ENCODE measurements at regions not wholly inside any gene's neighbourhood (a gene's known extent, or its start where the extent isn't known, plus 50 kb on each side); places are given as distances from the start of the nearest gene placed in this dataset.

DNA sequence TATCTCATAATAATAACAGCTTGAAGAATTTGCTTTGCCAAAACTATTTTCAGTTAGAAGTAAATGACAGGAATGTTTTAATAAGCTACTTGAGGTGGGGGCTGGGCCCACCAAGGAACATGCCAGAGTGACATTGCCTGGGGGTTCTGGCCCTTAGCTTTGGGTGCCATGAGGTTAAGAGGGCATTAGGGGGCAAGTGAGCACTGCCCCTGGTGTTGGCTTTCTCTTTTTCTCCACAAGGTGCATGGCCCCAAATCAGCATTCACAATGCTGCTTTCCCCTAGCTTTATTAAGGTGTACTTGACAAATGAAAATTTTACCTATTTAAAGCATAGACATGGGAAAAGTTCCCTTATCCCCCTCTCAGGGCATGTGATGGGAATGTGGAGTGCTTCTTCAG lies 305.4 kb downstream of the TENT4A start:
- DNase-seq: no peak

- no peak for DNase-seq
Observed at GRCh38 chr5:7036192-7036835, 323.1 kb downstream of the TENT4A start.

- no peak for DNase-seq
Observed at GRCh38 chr5:7039074-7039473, 325.8 kb downstream of the TENT4A start.

GRCh38 chr5:7040111-7040510 lies 326.9 kb downstream of the TENT4A start:
- DNase-seq: no peak

GRCh38 chr5:7043797-7044196 lies 330.6 kb downstream of the TENT4A start:
- no peak for DNase-seq

DNA sequence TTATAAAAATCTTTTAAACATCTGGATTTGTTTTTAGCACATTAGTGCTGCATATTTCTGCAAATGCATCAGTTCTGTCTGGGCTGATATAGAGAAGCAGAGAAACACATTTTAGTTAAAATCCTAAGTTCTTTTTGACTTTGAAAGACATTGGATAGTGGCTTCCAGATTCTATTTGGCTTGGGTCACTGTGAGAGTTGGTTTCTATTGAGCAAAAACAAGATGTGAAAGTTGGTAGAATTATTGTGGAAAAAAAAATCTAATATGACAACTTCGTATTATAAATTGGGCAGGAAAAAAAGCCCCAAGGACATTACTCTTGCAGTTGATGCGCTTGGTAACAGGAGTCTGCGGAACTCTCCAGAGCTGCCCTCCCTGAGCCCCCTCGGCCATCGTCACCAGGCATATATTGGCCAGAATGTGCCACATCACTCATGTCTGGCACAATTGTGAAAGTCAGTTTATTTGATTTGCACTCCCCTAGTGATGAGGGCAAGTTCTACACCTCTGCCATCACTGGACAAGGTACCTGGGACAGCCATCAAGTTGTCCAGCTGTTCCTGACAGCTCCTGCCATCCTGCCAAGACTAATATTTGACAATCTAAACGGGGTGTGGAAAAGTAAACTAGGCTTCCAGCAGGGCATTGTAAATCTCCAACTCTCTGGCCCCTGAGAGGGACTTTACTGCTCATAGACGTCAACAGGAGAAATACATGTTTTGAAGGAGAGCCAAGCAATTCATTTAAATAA lies 334.5 kb downstream of the TENT4A start:
- DNase-seq: no peak

DNA sequence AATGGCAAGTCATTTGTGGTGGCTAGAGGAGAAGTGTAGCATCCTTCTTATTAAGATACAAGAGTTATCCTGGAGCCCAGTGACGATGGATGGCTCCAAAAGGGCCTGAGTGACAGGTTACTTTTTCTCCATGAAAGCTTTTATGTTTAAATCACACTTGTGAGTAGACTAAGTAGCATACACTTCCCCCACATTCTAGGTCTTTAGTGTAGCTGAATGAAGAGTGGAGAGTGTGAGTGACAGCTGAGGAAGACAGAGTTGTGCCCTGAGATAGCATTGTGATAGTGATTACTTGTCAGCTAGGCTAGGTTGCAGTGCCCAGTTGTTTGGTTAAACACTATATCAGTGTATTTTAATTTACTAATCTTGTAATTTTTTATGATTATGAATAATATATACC lies 337.8 kb downstream of the TENT4A start:
- DNase-seq: no peak

- DNase-seq: no peak
Observed at GRCh38 chr5:7053125-7053524, 339.9 kb downstream of the TENT4A start.

- no peak for DNase-seq
Observed at GRCh38 chr5:7053528-7054209, 340.4 kb downstream of the TENT4A start.

- no peak for DNase-seq
Observed at GRCh38 chr5:7066471-7067235, 329.3 kb upstream of the ADCY2 start.

GRCh38 chr5:7068156-7068555 lies 327.8 kb upstream of the ADCY2 start:
- no peak for DNase-seq

DNA sequence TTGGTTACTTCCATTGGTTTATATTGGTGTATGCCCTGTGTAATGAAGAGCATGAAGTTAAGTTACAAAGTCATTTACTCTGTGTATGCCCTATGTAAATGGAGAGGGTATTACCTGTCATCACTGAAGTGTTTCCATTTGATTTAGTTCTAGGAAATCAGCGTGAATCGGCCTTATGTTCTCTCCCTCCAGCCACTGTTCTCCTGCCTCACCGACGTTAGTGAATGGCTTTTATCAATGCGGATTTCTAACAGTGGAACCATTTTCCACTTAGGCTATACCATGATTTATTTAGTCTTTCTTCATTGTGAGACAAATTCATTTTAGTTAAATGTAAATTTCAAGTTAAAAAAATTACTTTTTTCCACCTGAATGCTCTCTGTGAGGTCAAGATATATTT lies 327.0 kb upstream of the ADCY2 start:
- no peak for DNase-seq

- DNase-seq: no peak
Observed at GRCh38 chr5:7072188-7072587, 323.8 kb upstream of the ADCY2 start.

- DNase-seq: no peak
Observed at GRCh38 chr5:7073666-7074065, 322.3 kb upstream of the ADCY2 start.

GRCh38 chr5:7074176-7074575 lies 321.8 kb upstream of the ADCY2 start:
- no peak for DNase-seq

DNA sequence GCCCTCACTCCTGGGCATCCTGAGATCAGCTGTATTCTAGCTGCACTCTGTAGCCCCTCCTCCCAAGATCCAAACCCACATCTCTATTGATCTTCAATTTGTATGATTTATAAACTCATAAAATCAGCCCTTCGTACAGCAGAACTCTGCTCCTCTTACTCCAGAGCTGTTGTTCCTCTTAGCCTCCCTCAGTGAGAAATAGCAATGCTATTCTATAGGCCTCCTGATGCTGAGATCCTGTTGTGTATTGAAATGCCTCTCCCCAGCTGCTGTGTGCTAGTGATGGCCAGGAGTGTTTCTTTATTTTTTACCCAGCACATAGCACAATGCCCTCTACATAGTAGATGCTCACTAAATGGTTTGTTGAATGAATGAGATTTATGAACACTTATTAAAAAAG lies 320.5 kb upstream of the ADCY2 start:
- no peak for DNase-seq

- DNase-seq: no peak
Observed at GRCh38 chr5:7078101-7078500, 317.8 kb upstream of the ADCY2 start.

DNA sequence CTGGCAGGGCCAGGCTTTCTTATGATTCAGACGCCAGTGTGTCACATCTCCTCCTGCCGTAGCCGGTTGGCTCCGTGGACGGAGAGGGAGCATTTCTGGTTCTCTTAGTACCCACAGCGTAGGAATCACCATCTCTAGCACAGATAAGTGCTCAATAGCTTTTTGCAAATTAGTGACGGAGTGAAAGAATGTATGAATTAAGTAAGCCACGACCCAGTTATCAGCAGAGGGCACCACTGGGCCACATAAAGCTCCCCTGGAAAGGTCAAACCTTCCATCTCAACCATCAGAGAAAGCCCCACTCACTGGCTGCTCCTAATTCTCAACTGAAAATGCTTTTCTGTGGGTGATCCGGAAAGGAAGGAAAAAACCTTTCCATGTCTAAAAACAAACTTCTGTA lies 317.0 kb upstream of the ADCY2 start:
- DNase-seq: no peak

DNA sequence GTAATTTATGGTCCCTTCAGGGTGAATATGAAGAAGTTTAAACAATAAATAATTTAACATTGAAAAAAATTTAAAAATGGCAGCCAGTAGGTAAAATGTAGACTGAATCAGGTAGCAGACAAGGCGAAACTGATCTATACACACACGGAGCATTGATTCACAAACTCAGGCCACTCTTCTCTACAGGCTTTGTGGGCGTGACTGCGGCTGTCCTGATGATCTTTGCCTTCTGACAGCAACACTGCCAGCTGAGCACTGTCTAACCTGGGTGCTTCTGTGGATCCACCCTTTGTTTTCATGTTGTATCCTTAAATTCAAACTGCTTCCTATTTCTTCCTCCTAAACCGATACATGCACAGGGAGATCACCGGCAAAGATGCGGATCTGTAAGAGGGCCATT lies 315.4 kb upstream of the ADCY2 start:
- DNase-seq: no peak

DNA sequence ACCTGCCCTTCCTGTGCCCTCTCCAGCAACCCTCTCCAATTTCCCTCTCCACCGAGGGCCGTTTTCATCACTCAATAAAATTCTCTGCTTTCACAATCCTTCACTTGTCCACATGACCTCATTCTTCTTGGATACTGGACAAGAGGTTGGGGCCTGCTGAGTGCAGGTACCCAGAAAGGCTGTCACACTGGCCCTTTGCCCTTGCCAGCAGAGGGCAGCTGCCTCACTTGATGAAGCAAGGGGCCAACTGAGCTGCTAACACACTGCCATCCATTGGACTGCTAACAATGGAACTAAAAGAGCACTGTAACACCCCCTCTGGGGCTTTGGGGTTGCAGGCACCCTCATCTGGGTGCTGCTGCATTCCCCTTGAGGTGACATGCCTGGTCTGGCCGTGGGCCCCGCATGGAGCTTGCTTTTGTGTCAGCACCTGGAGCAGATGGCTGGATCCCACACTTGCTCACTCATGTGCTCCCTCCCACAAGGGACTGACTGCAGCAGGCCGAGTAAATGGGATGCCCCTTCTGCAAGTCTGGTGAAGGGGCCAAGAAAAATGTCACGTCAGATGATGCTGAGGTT lies 308.1 kb upstream of the ADCY2 start:
- DNase-seq: no peak

DNA sequence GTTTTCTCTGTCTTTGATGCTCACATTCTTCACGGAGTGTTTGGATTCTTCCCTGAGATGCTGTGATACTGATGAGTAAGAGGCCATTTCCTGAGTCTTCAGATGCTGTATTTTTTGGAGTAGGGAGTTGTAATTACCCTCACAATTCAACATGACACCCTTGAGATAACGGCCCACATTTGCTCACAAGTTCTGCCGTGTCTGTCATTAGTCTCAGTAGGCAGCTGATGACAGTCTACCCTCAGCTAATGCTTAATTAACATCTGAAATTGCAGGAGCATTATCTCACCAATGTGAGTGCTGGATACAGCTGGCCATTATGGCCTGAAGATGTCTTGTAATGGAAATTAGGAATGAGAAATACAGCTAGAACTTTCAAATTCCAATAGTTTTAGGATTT lies 307.1 kb upstream of the ADCY2 start:
- DNase-seq: no peak

DNA sequence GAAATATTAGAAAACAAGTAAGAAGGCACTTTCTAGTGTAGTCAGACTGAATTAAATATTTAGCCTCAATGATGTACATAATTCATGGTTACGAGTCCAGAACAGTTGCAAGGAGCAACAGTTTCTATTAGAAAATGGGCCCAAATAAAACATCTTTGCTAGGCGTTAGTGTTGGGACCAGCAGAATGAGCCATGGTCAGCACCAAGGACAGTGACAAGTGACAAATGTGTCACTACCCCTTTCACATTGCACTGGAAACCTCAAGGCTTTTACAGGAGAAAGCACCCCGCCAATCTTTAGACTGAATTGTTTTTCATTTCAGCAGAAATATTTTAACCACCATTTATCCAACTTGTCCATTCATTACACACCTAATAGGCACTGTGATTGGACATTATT lies 301.3 kb upstream of the ADCY2 start:
- DNase-seq: no peak

GRCh38 chr5:7096294-7096693 lies 299.6 kb upstream of the ADCY2 start:
- no peak for DNase-seq

Measured in stimulated activated CD4-positive, alpha-beta T cell treated with anti-CD3 and anti-CD28 coated beads, Interleukin-1b, Interleukin-23, amount 100 ng/mL, for 48 hours (primary cell).